GM20000 (cell line): ENCODE measurements at regions not wholly inside any gene's neighbourhood (a gene's known extent, or its start where the extent isn't known, plus 50 kb on each side); places are given as distances from the start of the nearest gene placed in this dataset.

Experiments used
- DNase-seq: peaks from one replicate; pipeline ENCODE4 v3.0.0; 2012; ENCODE audit warnings: low spot score
- TF ChIP-seq, protein P1 (sequence below): IDR thresholded peaks from 2 replicates; pipeline ENCODE4 v1.5.1; 2012; ENCODE audit warnings: mild to moderate bottlenecking, control low read depth; ENCODE audit errors: extremely low read depth, missing control alignments

DNA sequence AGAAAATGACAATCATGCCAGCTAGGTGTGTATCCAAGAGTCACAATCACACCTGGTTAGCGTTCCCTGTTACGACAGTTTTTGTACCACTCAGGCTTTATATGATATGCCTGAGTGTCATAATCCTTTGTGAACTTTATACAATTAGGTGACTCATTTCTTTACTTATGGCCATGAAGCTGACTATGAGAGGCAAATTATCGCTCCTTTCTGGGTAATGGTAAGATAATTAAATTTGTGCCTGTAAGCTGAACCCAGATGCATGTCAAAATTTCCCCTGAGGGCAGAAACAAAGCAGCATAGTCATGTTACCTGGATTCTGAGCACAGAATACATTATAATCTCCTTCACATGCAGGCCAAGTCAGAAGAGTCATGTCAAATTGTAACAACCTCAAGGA is 970.1 kb upstream of the AMELY start:
- DNase-seq, result no peak
- TF ChIP-seq, protein P1, sequence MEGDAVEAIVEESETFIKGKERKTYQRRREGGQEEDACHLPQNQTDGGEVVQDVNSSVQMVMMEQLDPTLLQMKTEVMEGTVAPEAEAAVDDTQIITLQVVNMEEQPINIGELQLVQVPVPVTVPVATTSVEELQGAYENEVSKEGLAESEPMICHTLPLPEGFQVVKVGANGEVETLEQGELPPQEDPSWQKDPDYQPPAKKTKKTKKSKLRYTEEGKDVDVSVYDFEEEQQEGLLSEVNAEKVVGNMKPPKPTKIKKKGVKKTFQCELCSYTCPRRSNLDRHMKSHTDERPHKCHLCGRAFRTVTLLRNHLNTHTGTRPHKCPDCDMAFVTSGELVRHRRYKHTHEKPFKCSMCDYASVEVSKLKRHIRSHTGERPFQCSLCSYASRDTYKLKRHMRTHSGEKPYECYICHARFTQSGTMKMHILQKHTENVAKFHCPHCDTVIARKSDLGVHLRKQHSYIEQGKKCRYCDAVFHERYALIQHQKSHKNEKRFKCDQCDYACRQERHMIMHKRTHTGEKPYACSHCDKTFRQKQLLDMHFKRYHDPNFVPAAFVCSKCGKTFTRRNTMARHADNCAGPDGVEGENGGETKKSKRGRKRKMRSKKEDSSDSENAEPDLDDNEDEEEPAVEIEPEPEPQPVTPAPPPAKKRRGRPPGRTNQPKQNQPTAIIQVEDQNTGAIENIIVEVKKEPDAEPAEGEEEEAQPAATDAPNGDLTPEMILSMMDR, result no peak

DNA sequence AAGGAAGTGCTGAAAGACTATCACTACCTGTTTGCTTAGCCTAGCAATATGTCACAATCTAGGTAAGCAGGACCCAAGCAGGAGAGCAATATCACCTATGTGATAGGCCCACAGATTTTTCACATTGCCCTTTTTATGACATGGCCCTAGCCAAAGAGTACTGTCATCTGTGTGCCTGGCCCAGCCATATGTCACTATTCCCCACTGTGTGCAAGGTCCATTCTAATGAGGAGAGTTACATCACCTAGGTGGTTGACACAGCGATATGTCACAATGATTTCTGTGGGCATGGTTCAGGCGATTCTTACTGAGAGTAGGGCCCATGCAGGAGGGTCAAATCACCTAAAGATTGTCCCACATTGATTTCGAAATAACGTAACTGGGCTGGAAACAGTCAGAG is 967.7 kb upstream of the AMELY start:
- TF ChIP-seq, protein P1, result no peak
- no peak for DNase-seq

DNA sequence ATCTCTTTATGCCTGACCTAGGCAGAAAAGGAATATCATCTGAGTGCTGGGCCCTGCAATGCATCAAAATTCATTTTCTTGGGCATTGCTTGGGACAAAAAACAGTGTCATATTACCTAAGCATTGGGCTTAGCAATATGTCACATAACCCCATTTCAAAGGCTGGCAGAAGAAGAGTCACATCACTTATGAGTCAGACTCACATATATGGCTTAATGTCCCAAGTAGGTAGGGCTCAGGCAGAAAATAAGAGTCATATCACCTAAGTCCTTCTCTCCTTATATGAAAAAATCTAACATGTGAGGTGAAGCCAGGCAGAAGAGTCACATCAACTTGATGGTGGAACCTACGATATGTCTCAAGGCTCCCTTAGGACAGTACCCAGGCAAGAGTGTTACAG is 967.2 kb upstream of the AMELY start:
- TF ChIP-seq, protein P1, result no peak
- no peak for DNase-seq

DNA sequence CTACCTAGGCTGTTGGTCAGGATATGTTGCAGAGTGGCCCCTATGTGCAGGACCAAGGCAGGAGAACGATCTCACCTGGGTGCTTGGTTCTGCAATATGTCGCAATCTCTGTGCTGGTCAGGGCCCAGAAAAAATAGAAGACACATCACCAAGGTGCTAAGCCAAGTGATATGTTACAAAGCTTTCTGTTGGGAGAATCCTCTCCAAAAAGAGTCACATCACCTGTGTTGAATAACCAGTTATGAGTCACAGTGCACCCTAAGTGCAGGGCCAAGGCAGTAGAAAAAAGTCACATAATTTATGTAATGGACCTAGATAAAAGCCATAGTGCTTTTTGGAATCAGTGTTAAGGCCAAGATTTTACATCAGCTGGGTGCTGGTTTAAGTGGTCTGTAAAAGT is 965.9 kb upstream of the AMELY start:
- no peak for DNase-seq
- TF ChIP-seq, protein P1, result no peak

DNA sequence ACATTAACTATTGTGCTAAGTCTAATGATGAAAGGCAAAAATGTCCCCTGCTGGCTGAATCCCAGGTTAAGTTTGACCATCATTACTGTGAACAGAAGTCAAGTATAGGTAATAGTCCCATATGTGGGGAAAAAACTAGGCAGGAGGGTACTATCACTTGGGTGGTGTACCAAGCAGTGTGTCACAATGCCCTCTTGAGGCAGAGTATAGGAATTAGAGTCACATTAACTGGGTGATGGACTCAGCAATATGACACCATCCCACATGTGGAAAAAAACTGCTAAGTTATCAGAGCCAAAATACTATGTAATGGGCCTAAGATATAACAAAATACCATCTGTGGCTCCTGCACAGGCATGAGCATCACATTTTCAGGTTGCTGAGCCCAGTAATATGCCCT is 962.5 kb upstream of the AMELY start:
- DNase-seq, result peak; percentile 1
- TF ChIP-seq, protein P1, result no peak

DNA sequence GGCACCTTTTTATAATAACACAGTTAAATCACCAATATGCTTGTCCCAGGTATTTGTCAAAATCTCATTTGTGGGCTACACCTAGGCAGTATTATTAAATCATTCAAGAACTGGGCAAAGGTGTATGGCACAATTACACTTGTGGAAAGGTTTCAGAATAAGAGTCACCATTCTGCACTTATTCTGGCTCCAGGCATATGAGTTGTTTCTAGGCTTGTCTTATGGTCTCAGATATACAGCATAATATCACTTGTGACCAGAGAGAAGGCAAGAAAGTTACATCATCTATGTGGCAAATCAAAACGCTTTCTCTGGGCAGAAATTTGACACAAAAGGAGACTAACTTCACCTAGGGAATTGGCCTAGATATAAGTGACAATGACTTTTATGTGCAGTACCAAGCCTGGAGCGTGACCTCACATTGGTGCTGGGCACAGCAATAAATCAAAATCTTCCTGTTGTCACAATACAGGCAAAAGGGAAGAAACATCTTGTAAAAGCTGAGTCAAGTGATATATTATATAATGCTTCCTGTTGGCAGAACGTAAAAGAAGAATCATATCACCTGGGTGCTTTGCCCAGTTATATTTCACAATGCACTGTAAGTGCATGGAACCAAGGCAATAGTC is 959.9 kb upstream of the AMELY start:
- TF ChIP-seq, protein P1, result no peak
- no peak for DNase-seq

DNA sequence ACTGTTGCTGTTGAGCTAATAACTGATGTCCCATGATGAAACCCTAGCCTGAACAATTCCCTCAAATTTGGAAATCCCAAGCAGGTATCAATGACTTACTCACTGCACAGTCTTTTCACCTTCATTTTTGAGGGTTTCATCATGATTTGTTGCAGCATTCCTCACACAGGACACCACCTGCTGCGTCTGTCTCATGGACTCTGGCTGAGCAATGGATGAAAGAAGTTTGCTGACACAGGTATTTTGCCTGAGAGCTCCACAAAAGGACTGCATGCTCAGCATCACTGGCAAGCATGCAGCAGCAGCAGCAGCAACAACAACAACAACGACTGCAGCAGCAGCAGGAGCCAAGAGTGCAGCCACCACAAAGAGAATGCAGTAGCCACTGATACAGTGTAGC is 955.4 kb upstream of the AMELY start:
- DNase-seq, result no peak
- TF ChIP-seq, protein P1, result no peak
